ENCODE measurements at regions not wholly inside any gene's neighbourhood (a gene's known extent, or its start where the extent isn't known, plus 50 kb on each side); places are given as distances from the start of the nearest gene placed in this dataset.

DNA sequence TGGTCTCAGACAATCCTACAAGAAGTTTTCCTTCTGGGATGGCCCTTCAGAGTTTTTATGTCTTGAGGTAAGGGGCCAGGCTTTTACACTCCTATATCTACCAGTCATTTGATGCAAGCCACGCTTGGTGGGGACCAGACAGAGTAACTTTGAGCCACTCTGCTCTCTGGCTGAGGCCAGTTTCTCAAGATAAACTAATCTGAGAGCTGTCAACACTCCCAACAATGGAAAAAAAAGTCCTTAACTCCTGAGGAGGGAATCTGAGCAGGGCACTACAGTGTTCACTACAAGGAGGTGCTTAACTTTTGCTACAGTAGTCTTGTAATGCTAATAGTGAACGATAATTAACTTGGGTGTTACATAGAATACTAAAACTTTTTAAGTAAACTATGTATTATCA is 62.7 kb downstream of the MRPS30 start:
- TF ChIP-seq, protein P1, sequence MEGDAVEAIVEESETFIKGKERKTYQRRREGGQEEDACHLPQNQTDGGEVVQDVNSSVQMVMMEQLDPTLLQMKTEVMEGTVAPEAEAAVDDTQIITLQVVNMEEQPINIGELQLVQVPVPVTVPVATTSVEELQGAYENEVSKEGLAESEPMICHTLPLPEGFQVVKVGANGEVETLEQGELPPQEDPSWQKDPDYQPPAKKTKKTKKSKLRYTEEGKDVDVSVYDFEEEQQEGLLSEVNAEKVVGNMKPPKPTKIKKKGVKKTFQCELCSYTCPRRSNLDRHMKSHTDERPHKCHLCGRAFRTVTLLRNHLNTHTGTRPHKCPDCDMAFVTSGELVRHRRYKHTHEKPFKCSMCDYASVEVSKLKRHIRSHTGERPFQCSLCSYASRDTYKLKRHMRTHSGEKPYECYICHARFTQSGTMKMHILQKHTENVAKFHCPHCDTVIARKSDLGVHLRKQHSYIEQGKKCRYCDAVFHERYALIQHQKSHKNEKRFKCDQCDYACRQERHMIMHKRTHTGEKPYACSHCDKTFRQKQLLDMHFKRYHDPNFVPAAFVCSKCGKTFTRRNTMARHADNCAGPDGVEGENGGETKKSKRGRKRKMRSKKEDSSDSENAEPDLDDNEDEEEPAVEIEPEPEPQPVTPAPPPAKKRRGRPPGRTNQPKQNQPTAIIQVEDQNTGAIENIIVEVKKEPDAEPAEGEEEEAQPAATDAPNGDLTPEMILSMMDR (IDR thresholded peaks at IDR 0.05; ENCODE audit: low read length), result no peak
- no peak for TF ChIP-seq EZH2 (optimal IDR thresholded peaks at IDR 0.05; ENCODE audit: low read depth, low read length)
- no peak for TF ChIP-seq EZH2phosphoT487 (IDR thresholded peaks at IDR 0.05; ENCODE audit: low read length)

Data from MM.1S (cell line).